ENCODE measurements at regions not wholly inside any gene's neighbourhood (a gene's known extent, or its start where the extent isn't known, plus 50 kb on each side); places are given as distances from the start of the nearest gene placed in this dataset.

DNA sequence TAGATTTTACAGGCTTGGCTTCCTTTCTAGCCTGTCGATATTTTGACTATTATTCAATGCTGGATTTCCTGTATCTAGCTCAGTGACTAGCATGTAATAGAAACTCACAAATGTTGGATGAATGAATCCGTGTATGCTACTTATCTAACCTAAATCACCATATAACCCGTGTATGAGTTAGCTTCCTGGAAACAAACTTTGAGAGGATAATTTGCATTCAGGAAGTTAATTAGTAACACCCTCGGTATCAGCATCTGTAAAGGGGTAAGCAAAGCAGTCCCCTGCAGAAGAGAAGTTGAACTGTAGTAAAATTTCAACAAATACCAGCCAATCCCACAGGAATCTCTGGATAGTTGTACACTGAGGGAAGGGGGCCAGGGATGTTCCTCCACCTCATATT, 269.4 kb upstream of the LRATD1 start:
- TF ChIP-seq, protein P1, sequence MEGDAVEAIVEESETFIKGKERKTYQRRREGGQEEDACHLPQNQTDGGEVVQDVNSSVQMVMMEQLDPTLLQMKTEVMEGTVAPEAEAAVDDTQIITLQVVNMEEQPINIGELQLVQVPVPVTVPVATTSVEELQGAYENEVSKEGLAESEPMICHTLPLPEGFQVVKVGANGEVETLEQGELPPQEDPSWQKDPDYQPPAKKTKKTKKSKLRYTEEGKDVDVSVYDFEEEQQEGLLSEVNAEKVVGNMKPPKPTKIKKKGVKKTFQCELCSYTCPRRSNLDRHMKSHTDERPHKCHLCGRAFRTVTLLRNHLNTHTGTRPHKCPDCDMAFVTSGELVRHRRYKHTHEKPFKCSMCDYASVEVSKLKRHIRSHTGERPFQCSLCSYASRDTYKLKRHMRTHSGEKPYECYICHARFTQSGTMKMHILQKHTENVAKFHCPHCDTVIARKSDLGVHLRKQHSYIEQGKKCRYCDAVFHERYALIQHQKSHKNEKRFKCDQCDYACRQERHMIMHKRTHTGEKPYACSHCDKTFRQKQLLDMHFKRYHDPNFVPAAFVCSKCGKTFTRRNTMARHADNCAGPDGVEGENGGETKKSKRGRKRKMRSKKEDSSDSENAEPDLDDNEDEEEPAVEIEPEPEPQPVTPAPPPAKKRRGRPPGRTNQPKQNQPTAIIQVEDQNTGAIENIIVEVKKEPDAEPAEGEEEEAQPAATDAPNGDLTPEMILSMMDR (conservative IDR thresholded peaks at IDR 0.05; ENCODE audit: low read length) = no peak
- TF ChIP-seq EZH2phosphoT487 (IDR thresholded peaks at IDR 0.05; ENCODE audit: borderline replicate concordance, low read depth, low read length) = no peak
